Left forelimb (tissue), 1 donor: ENCODE measurements at regions not wholly inside any gene's neighbourhood (a gene's known extent, or its start where the extent isn't known, plus 50 kb on each side); places are given as distances from the start of the nearest gene placed in this dataset.
"Not testable (repeated sequence)": the region's sequence is repeated elsewhere in the genome, so short reads cannot be mapped to it uniquely, and the experiment has no call there.

Experiments
- DNase-seq: peaks from one replicate; pipeline ENCODE4 v3.0.0-alpha.2; 2018; ENCODE audit warnings: low spot score

- DNase-seq, result no peak
Observed at GRCh38 chr14:83827383-83827782, 1702.6 kb upstream of the FLRT2 start.

GRCh38 chr14:83828406-83828805 is 1701.5 kb upstream of the FLRT2 start:
- DNase-seq, result no peak

- DNase-seq, result no peak
Observed at GRCh38 chr14:83830316-83830715, 1699.6 kb upstream of the FLRT2 start.

- no peak for DNase-seq
Observed at GRCh38 chr14:83838226-83838625, 1691.7 kb upstream of the FLRT2 start.

GRCh38 chr14:83842547-83842946 is 1687.4 kb upstream of the FLRT2 start:
- no peak for DNase-seq

GRCh38 chr14:83847102-83847501 is 1682.8 kb upstream of the FLRT2 start:
- no peak for DNase-seq

GRCh38 chr14:83850092-83850491 is 1679.9 kb upstream of the FLRT2 start:
- no peak for DNase-seq

GRCh38 chr14:83856334-83856733 is 1673.6 kb upstream of the FLRT2 start:
- DNase-seq, result no peak

GRCh38 chr14:83860631-83861155 is 1669.3 kb upstream of the FLRT2 start:
- DNase-seq, result no peak

GRCh38 chr14:83863042-83863774 is 1666.7 kb upstream of the FLRT2 start:
- DNase-seq, result no peak

- DNase-seq, result no peak
Observed at GRCh38 chr14:83864106-83864505, 1665.8 kb upstream of the FLRT2 start.

- DNase-seq, result no peak
Observed at GRCh38 chr14:83867566-83868225, 1662.2 kb upstream of the FLRT2 start.

- DNase-seq, result no peak
Observed at GRCh38 chr14:83870546-83871270, 1659.2 kb upstream of the FLRT2 start.

- no peak for DNase-seq
Observed at GRCh38 chr14:83873669-83874068, 1656.3 kb upstream of the FLRT2 start.

- DNase-seq, result no peak
Observed at GRCh38 chr14:83874662-83875061, 1655.3 kb upstream of the FLRT2 start.

GRCh38 chr14:83883732-83884131 is 1646.2 kb upstream of the FLRT2 start:
- DNase-seq, result no peak

GRCh38 chr14:83885837-83886293 is 1644.1 kb upstream of the FLRT2 start:
- DNase-seq, result no peak

- no peak for DNase-seq
Observed at GRCh38 chr14:83887866-83888265, 1642.1 kb upstream of the FLRT2 start.

GRCh38 chr14:83893447-83893846 is 1636.5 kb upstream of the FLRT2 start:
- no peak for DNase-seq

- DNase-seq, result no peak
Observed at GRCh38 chr14:83894568-83894967, 1635.4 kb upstream of the FLRT2 start.

GRCh38 chr14:83898558-83898957 is 1631.4 kb upstream of the FLRT2 start:
- DNase-seq, result not testable (repeated sequence)

- DNase-seq, result no peak
Observed at GRCh38 chr14:83899706-83900105, 1630.2 kb upstream of the FLRT2 start.

- no peak for DNase-seq
Observed at GRCh38 chr14:83905157-83905556, 1624.8 kb upstream of the FLRT2 start.
